Liver (tissue), 8 donors: ENCODE measurements at regions not wholly inside any gene's neighbourhood (a gene's known extent, or its start where the extent isn't known, plus 50 kb on each side); places are given as distances from the start of the nearest gene placed in this dataset.

Source experiments
- DNase-seq: peaks from one replicate; pipeline ENCODE4 v3.0.0-alpha.2; 2017; ENCODE audit warnings: low spot score
- H3K27ac ChIP-seq, 2 donors: one replicate each; pipeline ENCODE4 v1.7.0; 2013; ENCODE audit warnings: inconsistent platforms in 2 of 2, low read length in 2 of 2, control low read depth in 1 of 2, low read depth in 1 of 2, mild to moderate bottlenecking in 1 of 2
- H3K27me3 ChIP-seq, 4 donors: one replicate each; pipeline versions ENCODE4 v1.6.1 to v1.7.0; 2013; ENCODE audit warnings: low read length in 3 of 4, inconsistent platforms in 1 of 4, mild to moderate bottlenecking in 1 of 4, moderate library complexity in 1 of 4; ENCODE audit not compliant: control insufficient read depth in 4 of 4, insufficient read depth in 4 of 4
- H3K36me3 ChIP-seq, 4 donors: one replicate each; pipeline versions ENCODE4 v1.6.1 to v1.7.0; 2013; ENCODE audit warnings: low read length in 3 of 4, mild to moderate bottlenecking in 3 of 4, low read depth in 1 of 4, moderate library complexity in 1 of 4; ENCODE audit not compliant: control insufficient read depth in 4 of 4, insufficient read depth in 3 of 4
- H3K4me1 ChIP-seq, 4 donors: one replicate each; pipeline versions ENCODE4 v1.6.1 to v1.7.0; 2013; ENCODE audit warnings: low read length in 3 of 4, mild to moderate bottlenecking in 3 of 4, moderate library complexity in 1 of 4; ENCODE audit not compliant: control insufficient read depth in 4 of 4, insufficient read depth in 4 of 4
- H3K4me3 ChIP-seq, 3 donors: one replicate each; pipeline versions ENCODE4 v1.6.1 to v1.7.0; 2013; ENCODE audit warnings: low read length in 3 of 3, control low read depth in 1 of 3, low read depth in 1 of 3, mild to moderate bottlenecking in 1 of 3
- H3K9ac ChIP-seq, 2 donors: one replicate each; pipeline ENCODE4 v1.7.0; 2013; ENCODE audit warnings: low read length in 2 of 2, mild to moderate bottlenecking in 2 of 2, moderate library complexity in 2 of 2, control low read depth in 1 of 2, low read depth in 1 of 2
- H3K9me3 ChIP-seq, 4 donors: one replicate each; pipeline versions ENCODE4 v1.6.1 to v1.7.0; 2013; ENCODE audit warnings: low read length in 3 of 4; ENCODE audit not compliant: control insufficient read depth in 4 of 4
- EGR1 ChIP-seq, 2 donors: IDR thresholded peaks; 2 replicates each; pipeline ENCODE4 v1.6.1; 2016 to 2018; ENCODE audit warnings: antibody characterized with exemption in 2 of 2, low read depth in 2 of 2
- FOXA1 ChIP-seq: IDR thresholded peaks from 2 replicates; pipeline ENCODE4 v1.6.1; 2016; ENCODE audit warnings: antibody characterized with exemption
- FOXA2 ChIP-seq: IDR thresholded peaks from 2 replicates; pipeline ENCODE4 v1.6.1; 2016; ENCODE audit warnings: antibody characterized with exemption
- GABPA ChIP-seq, 2 donors: IDR thresholded peaks in 1 of 2; conservative IDR thresholded peaks in 1 of 2; 2 replicates each; pipeline ENCODE4 v1.6.1; 2016; ENCODE audit warnings: antibody characterized with exemption in 2 of 2, mild to moderate bottlenecking in 1 of 2, moderate library complexity in 1 of 2
- HNF4A ChIP-seq, 2 donors: conservative IDR thresholded peaks; 2 replicates each; pipeline ENCODE4 v1.6.1; 2016; ENCODE audit warnings: antibody characterized with exemption in 2 of 2, mild to moderate bottlenecking in 2 of 2
- HNF4G ChIP-seq: IDR thresholded peaks from 2 replicates; pipeline ENCODE4 v1.6.1; 2016; ENCODE audit warnings: antibody characterized with exemption
- JUND ChIP-seq, 2 donors: IDR thresholded peaks; 2 replicates each; pipeline ENCODE4 v1.6.1; 2016; ENCODE audit warnings: antibody characterized with exemption in 2 of 2
- NR2F2 ChIP-seq: IDR thresholded peaks from 2 replicates; pipeline ENCODE4 v1.6.1; 2016; ENCODE audit warnings: antibody characterized with exemption
- RAD21 ChIP-seq, 2 donors: IDR thresholded peaks; 2 replicates each; pipeline ENCODE4 v1.6.1; 2016; ENCODE audit warnings: antibody characterized with exemption in 2 of 2, mild to moderate bottlenecking in 2 of 2
- RXRA ChIP-seq, 2 donors: IDR thresholded peaks; 2 replicates each; pipeline ENCODE4 v1.6.1; 2017 to 2018; ENCODE audit warnings: antibody characterized with exemption in 2 of 2, mild to moderate bottlenecking in 1 of 2
- SP1 ChIP-seq: IDR thresholded peaks from 2 replicates; pipeline ENCODE4 v1.6.1; 2018; ENCODE audit warnings: antibody characterized with exemption, mild to moderate bottlenecking
- TAF1 ChIP-seq: conservative IDR thresholded peaks from 2 replicates; pipeline ENCODE4 v1.6.1; 2016; ENCODE audit warnings: antibody characterized with exemption, mild to moderate bottlenecking
- YY1 ChIP-seq: IDR thresholded peaks from 2 replicates; pipeline ENCODE4 v1.6.1; 2016; ENCODE audit warnings: antibody characterized with exemption, mild to moderate bottlenecking
- WGBS: extraction: QIAGEN DNeasy Blood & Tissue Kit; methylation state at CpG from one replicate; pipeline ENCODE4 v1.1.7; 2013; 5-methylcytosine and 5-hydroxymethylcytosine counted together
- TF ChIP-seq, protein P1 (sequence below): IDR thresholded peaks from 2 replicates; pipeline ENCODE4 v1.6.1; 2016; ENCODE audit warnings: antibody characterized with exemption, mild to moderate bottlenecking
- TF ChIP-seq, protein P2 (sequence below): IDR thresholded peaks from 2 replicates; pipeline ENCODE4 v1.6.1; 2016; ENCODE audit warnings: antibody characterized with exemption
- TF ChIP-seq, protein P3 (sequence below): IDR thresholded peaks from 2 replicates; pipeline ENCODE4 v1.6.1; 2016; ENCODE audit warnings: antibody characterized with exemption
- TF ChIP-seq, protein P4 (sequence below): fragments of 150-350 bp; IDR thresholded peaks from 2 replicates; pipeline ENCODE4 v1.5.1; 2017; ENCODE audit warnings: improper control_type of control experiment, low read depth, low read length; ENCODE audit not compliant: missing input control
- TF ChIP-seq, protein P5 (sequence below): IDR thresholded peaks from 2 replicates; pipeline ENCODE4 v1.6.1; 2016; ENCODE audit warnings: antibody characterized with exemption
- donor health status: healthy.
- donor health status: healthy.
- donor health status: healthy.
- donor health status: healthy.
- donor health status: healthy.

DNA sequence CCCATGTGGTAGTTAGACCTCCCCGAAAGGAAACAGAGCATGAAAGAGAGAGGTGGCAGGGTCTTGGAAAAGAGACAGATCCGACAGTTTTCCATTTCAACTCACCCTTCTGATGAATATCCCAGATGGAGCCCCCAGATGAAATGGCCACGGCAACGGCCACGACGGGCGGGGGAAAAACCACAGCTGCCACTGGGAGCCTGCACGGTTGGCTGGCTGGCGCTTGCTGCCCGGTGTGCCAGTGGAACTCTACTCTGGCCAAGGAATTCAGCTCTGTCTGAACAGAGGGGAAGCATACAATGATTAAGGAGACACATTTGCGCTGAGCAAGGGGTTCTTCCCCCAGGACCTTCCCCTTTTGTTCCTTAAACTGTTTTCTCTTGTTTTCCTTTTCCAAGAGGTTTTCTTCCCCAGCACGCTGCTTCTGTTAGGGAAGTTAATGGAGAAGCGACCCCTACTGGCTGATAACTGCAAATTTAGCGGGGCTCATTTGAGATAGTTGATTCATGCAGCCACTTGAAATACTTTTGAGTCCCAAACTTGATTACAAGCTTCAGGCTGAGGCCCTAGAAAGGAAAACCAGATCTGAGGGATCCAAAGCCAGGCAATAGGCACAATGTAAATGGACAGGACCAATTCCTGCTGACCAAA is 1122.5 kb downstream of the NCAM2 start:
- Histone ChIP-seq H3K4me1 (no peaks in the 10 kb centered on the region), H3K9me3 (peaks cover 0 to 4% (median 0%) of the 10 kb centered on the region in 4 donors), H3K27me3 (no peaks in the 10 kb centered on the region), H3K9ac (no peak overlapping the region), H3K27ac (no peak overlapping the region), H3K4me3 (peak overlapping the region in 1 of 3 donors; percentile 49), H3K36me3 (no peaks in the 10 kb centered on the region)
- DNase-seq: no peak
- TF ChIP-seq, protein P1, sequence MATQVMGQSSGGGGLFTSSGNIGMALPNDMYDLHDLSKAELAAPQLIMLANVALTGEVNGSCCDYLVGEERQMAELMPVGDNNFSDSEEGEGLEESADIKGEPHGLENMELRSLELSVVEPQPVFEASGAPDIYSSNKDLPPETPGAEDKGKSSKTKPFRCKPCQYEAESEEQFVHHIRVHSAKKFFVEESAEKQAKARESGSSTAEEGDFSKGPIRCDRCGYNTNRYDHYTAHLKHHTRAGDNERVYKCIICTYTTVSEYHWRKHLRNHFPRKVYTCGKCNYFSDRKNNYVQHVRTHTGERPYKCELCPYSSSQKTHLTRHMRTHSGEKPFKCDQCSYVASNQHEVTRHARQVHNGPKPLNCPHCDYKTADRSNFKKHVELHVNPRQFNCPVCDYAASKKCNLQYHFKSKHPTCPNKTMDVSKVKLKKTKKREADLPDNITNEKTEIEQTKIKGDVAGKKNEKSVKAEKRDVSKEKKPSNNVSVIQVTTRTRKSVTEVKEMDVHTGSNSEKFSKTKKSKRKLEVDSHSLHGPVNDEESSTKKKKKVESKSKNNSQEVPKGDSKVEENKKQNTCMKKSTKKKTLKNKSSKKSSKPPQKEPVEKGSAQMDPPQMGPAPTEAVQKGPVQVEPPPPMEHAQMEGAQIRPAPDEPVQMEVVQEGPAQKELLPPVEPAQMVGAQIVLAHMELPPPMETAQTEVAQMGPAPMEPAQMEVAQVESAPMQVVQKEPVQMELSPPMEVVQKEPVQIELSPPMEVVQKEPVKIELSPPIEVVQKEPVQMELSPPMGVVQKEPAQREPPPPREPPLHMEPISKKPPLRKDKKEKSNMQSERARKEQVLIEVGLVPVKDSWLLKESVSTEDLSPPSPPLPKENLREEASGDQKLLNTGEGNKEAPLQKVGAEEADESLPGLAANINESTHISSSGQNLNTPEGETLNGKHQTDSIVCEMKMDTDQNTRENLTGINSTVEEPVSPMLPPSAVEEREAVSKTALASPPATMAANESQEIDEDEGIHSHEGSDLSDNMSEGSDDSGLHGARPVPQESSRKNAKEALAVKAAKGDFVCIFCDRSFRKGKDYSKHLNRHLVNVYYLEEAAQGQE: no peak
- TF ChIP-seq RAD21 (IDR thresholded peaks at IDR 0.05): peak; percentile 58 to 74
- 78% methylated on average over 14 of the region's 14 CpGs for WGBS

DNA sequence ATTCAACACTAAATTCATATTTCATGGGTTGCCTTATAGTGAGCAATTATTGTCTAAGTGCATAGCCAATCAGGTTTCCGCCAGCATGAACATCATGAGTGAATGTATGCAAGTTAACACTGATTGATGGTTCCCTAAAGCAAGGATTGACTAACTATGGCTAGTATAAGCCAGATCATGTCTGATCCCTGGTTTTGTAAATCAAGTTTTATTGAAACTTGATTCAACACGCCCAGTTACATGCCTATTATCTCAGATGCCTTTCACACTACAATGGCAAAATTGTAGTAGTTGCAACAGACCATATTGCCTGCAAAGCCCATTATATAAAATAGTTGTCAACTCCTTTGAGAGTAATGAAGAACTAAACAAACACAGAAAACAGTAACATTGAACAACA is 1127.4 kb downstream of the NCAM2 start:
- no peaks in the 10 kb centered on the region for H3K36me3 ChIP-seq
- no peak overlapping the region for H3K4me3 ChIP-seq
- H3K27me3 ChIP-seq: no peaks in the 10 kb centered on the region
- H3K27ac ChIP-seq: no peak overlapping the region
- 91% methylated on average over 2 of the region's 2 CpGs for WGBS
- no peak for TF ChIP-seq GABPA (IDR thresholded peaks at IDR 0.05 in 1 of 2, conservative IDR thresholded peaks at IDR 0.05 in 1 of 2)
- TF ChIP-seq FOXA2: no peak
- TF ChIP-seq, protein P2, sequence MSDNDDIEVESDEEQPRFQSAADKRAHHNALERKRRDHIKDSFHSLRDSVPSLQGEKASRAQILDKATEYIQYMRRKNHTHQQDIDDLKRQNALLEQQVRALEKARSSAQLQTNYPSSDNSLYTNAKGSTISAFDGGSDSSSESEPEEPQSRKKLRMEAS: no peak
- TF ChIP-seq HNF4G: no peak
- TF ChIP-seq TAF1: no peak
- TF ChIP-seq FOXA1: no peak
- no peak for TF ChIP-seq JUND (IDR thresholded peaks at IDR 0.05)
- TF ChIP-seq NR2F2: no peak
- TF ChIP-seq YY1: no peak
- TF ChIP-seq HNF4A (conservative IDR thresholded peaks at IDR 0.05): no peak
- TF ChIP-seq, protein P3, sequence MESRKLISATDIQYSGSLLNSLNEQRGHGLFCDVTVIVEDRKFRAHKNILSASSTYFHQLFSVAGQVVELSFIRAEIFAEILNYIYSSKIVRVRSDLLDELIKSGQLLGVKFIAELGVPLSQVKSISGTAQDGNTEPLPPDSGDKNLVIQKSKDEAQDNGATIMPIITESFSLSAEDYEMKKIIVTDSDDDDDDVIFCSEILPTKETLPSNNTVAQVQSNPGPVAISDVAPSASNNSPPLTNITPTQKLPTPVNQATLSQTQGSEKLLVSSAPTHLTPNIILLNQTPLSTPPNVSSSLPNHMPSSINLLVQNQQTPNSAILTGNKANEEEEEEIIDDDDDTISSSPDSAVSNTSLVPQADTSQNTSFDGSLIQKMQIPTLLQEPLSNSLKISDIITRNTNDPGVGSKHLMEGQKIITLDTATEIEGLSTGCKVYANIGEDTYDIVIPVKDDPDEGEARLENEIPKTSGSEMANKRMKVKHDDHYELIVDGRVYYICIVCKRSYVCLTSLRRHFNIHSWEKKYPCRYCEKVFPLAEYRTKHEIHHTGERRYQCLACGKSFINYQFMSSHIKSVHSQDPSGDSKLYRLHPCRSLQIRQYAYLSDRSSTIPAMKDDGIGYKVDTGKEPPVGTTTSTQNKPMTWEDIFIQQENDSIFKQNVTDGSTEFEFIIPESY: no peak
- TF ChIP-seq EGR1 (IDR thresholded peaks at IDR 0.05; ENCODE audit: low read depth in 2 of 2): no peak
- TF ChIP-seq RAD21 (IDR thresholded peaks at IDR 0.05): no peak
- no peak for TF ChIP-seq RXRA (IDR thresholded peaks at IDR 0.05)
- TF ChIP-seq, protein P4, sequence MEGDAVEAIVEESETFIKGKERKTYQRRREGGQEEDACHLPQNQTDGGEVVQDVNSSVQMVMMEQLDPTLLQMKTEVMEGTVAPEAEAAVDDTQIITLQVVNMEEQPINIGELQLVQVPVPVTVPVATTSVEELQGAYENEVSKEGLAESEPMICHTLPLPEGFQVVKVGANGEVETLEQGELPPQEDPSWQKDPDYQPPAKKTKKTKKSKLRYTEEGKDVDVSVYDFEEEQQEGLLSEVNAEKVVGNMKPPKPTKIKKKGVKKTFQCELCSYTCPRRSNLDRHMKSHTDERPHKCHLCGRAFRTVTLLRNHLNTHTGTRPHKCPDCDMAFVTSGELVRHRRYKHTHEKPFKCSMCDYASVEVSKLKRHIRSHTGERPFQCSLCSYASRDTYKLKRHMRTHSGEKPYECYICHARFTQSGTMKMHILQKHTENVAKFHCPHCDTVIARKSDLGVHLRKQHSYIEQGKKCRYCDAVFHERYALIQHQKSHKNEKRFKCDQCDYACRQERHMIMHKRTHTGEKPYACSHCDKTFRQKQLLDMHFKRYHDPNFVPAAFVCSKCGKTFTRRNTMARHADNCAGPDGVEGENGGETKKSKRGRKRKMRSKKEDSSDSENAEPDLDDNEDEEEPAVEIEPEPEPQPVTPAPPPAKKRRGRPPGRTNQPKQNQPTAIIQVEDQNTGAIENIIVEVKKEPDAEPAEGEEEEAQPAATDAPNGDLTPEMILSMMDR: no peak
- TF ChIP-seq, protein P5, sequence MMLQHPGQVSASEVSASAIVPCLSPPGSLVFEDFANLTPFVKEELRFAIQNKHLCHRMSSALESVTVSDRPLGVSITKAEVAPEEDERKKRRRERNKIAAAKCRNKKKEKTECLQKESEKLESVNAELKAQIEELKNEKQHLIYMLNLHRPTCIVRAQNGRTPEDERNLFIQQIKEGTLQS: no peak
- TF ChIP-seq, protein P1: no peak
- TF ChIP-seq SP1: no peak
- no peak for DNase-seq
- no peak overlapping the region for H3K9ac ChIP-seq
- H3K9me3 ChIP-seq: peaks cover 0 to 4% (median 0%) of the 10 kb centered on the region in 4 donors
- no peaks in the 10 kb centered on the region for H3K4me1 ChIP-seq
